Activated T-cell treated with anti-CD3 and anti-CD28 coated beads for 24 hours (primary cell): ENCODE measurements at regions not wholly inside any gene's neighbourhood (a gene's known extent, or its start where the extent isn't known, plus 50 kb on each side); places are given as distances from the start of the nearest gene placed in this dataset.

ENCODE experiments used
- DNase-seq: peaks from one replicate; pipeline ENCODE4 v3.0.0-alpha.2; 2020; ENCODE audit warnings: low read depth

DNA sequence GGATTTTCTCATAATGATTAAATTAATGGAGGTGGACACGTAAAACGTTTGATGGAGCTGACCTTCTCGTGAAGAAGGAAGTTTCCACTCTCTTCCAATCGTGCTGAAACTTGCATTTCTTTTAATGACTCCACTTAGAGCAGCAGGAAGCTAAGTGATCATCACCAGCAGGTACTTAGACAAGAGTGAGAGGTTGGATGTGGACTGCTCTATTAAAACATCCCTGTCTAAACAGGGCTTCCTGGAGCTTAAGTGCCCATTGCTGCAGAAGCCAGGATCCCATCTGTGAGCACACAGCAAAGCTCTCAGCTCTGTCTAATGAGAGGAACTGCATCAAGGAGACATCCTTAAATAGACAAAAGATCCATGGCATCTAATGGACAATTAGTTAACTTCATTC, 1539.5 kb upstream of the CELF4 start:
- no peak for DNase-seq

DNA sequence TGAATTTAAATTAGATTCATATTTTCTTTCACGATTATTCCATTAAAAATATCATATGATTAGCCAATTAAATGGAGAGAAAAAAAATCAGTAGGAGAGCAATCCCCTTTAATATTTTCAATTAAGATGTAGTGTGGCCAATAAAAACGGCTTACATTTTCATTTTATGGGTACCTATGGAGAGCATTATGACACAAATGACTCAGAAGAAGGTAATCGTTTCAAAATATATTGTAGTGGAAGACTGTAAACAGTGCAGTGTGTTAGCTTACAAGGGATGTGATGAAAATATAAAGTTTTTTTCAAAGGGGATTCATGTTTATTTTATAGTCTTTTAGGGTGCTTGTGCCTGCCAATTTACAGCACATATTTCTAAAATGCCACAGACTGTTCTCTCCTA, 1507.4 kb upstream of the CELF4 start:
- no peak for DNase-seq

DNA sequence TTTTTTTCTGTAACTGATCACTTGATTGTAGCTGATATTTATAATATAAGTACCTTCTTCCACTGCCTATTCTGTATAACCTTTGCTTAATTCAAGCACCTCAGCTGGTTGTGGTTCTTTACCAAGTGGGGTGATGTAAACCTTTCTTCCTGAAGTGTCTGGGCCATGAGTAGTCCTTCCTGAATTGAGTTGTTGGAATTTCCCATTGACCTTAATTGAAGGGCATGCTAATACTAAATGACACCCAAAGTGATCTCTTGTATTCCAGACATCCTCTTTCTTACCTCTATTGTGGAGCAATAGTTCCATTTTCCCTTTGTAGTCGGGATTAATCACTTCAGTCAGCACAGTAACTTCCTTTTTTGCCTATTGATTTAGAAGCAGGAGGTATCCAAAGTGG, 1496.8 kb upstream of the CELF4 start:
- DNase-seq: no peak

- DNase-seq: no peak
These were observed 1492.9 kb upstream of the CELF4 start for GRCh38 chr18:39058386-39059000.

- DNase-seq: no peak
These were observed 1491.9 kb upstream of the CELF4 start for GRCh38 chr18:39057423-39058064.

- no peak for DNase-seq
These were observed 1488.0 kb upstream of the CELF4 start for GRCh38 chr18:39053571-39053970.

DNA sequence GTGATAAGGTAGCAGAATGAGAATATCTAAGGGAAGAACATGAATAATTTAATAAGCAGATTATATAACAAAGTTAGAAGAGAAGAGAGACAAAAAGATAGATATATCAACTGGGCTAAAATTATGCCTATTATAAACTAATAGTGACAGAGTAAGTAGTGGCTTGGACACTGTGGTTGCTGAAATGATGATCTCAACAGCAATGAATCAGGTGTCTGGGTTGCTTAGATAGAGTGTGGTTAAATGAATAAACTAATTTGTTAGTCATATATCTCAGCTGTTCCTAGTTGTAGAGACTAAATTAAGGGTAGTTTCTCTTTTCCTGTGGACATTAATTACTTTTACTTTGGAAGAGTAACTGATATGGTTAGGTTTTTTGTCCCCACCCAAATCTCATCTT, 1485.4 kb upstream of the CELF4 start:
- DNase-seq: no peak

- DNase-seq: no peak
These were observed 1474.2 kb upstream of the CELF4 start for GRCh38 chr18:39039813-39040212.

DNA sequence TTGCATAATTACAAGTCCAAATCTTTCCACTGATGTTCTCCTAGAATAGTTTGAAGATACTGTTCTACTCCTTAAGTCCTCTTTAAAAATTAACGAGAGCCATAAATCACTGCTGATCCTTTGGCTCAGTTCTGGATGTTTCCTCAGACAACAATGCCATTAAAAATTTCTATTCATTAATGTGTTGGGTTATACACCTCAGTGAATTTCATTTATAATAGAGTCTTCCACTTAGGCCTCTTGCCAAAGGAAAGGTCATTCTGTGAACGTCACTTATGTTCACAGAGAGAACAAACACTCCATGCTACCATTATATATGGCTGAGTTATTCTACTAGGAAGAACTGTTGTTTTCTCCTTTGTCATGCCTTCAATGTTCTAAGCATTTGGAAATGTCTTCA, 1472.3 kb upstream of the CELF4 start:
- DNase-seq: no peak

DNA sequence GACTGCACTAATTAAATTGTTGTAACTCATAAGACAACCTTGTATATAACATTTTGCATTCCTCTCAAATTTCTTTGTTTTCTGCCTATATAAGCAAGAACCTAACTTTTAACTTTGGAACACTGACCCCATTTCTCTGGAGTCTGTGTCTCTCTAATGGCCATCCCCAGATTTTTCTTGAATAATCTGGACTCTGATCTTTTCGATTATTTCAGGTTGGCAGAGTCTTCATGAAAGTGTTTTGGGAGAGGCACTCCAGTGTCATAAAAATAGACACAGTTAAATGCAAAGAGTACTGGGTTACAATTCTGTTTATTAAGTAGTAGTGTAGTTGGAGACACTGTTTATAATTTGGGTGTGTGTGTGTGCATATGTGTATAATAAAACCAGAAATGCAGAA, 1467.7 kb upstream of the CELF4 start:
- no peak for DNase-seq

GRCh38 chr18:39031647-39032046, 1466.0 kb upstream of the CELF4 start:
- no peak for DNase-seq

DNA sequence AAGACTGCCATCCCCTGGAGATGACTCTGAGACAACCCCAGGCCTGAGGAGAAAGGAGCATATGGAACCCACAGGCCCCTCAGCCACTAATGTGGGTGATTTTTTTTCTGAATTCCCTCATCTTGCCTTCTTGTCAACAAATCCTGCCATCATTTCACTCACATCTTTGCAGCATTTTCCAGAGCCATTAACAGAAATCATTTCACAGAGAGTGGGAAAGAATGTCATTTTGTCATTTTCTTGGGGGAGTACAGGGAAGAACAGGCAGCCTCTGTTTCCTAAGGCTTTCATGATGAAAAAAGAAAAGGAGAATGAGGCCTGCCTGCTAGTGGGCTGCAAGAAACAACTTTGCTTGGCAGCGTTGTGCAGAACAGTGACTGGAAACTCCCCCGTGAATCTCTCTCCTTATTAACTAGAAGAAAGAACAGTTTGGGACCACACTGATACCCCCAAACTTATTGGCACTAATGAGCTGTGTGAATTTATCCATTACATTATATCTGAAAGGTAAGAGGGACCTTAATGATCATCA, 1464.6 kb upstream of the CELF4 start:
- no peak for DNase-seq

- DNase-seq: no peak
These were observed 1459.9 kb upstream of the CELF4 start for GRCh38 chr18:39025531-39025930.

- no peak for DNase-seq
These were observed 1454.4 kb upstream of the CELF4 start for GRCh38 chr18:39019989-39020388.

DNA sequence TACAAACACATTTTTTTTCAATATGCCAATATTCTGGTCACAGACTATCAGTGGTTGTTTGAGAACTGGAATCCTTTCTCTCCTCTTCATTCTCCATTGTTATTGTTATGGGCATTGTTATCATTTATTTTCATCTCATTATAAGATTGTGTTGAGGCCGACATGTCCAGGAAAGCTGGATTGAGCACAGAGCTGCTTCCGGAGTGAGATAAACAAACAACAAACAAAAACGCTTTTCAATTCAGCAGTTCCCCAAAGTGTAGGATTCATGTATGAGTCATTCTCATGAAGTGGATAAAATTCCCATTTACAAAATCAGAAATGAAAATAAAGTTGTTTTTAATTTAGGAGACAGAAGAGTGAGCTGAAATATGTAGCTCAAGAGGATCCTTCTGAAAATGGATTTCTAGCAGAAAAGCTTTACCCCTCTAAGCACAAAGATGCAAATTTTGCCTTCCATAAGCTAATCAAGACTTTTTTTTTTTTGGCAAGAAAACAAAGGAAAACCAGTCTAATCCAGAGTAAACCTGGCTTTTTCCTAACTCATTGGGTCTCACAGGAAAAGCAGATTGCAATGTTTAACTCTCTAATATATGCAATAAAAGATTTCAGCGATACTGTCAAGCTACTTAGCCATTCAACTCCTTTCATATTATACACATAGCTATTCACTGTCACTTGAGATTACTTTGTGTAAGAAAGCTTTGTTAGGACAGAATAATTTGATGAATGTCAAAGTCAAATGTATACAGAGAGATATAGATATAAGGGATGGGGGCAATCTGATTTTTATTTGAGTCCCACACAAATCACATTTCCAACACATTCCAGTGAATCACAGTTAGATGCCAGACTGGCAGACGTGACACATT, 1441.7 kb upstream of the CELF4 start:
- no peak for DNase-seq

GRCh38 chr18:38996056-38996455, 1430.5 kb upstream of the CELF4 start:
- DNase-seq: no peak

DNA sequence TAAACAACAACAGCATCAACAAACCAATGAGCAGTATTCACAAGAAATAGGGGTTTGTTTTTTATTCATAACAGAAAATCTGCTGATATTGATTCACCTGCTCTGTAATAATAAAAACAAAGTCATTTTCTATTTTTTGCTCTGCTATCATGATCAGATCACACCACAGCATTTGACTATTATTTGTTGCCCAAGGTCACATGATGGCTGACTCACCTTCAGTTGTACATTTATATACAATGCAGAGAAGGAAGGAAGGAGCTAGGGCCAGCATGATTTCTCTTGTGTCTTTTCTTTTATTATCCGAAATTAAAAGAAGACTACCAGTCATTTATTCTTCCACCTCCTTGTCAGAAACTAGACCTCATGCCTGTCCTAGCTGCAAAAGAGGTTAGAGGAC, 1427.7 kb upstream of the CELF4 start:
- DNase-seq: no peak

DNA sequence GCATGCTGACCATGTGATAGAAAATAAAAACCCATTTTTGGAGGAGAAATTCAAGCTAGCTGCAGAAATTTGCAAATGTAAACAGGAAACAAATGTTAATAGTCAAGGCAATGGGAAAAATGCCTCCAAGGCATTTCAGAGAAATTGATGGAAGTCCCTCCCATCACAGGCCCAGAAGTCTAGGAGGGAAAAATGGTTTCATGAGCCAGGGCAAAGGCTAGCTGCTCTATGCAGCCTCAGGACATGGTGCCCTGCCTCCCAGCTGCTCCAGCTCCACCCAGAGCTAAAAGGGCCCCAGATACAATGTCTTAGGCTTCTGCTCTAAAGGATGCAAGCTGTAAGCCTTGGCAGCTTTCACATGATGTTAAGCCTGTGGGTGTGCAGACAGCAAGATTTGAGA, 1419.4 kb upstream of the CELF4 start:
- no peak for DNase-seq

- DNase-seq: no peak
These were observed 1416.5 kb upstream of the CELF4 start for GRCh38 chr18:38982072-38982471.

- DNase-seq: no peak
These were observed 1415.8 kb upstream of the CELF4 start for GRCh38 chr18:38981389-38981788.

DNA sequence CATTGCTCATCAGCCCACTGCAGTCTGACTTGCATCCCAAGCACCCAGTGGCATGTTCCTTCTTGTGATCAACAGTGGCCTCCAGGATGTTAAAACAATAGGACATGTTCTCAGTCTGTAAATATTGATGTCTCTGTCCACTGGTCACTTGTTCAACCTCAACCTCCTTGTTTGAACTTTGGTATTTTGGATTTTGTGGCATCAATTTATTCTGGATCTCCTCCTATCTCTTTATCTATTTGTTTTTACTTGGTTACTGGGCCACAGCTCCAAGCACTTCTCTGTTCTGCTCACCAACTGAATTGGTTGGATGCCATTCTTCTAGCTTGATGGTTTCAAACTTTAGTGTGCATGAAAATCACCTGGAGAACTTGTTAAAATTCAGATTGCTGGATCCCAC, 1414.8 kb upstream of the CELF4 start:
- no peak for DNase-seq

DNA sequence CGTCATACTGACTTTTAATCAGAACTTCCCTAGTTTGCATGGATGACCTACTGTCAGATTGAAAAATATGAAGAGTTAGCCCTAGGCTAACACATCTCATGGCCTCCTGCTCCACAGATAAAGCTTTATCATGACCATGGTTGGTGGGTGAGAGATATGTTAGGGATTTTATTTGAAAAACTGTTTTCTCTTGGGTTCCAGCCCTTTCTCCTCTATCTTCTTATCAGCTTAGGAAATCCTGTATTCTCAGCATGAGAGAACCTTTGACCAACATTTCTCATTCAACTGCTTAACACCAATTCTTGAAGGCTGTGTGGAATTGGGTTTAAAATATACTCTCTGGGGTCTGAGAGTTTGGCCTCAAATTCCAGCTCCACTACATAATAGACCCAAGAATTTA, 1407.0 kb upstream of the CELF4 start:
- no peak for DNase-seq

DNA sequence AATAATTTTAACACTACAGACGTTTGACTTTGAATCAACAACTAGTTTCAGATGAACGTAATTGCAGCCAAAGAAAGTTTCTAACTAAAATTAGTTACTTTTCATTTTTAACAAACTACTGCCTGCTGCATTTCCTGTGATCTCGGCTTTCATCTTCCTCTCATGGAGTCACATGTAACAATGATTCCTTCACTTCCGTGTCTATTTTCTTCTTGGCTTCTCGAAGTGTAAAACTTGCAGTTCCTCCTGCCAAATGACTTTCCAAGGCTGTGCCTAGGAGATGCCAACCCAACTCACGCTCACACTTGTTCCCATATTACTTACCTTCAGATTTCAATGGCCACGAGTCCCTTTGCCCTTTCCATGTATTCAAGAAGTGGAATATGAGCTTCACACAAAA, 1406.3 kb upstream of the CELF4 start:
- DNase-seq: no peak
